Suppressor macrophage (primary cell): ENCODE measurements at regions not wholly inside any gene's neighbourhood (a gene's known extent, or its start where the extent isn't known, plus 50 kb on each side); places are given as distances from the start of the nearest gene placed in this dataset.
"Not testable (repeated sequence)": the region's sequence is repeated elsewhere in the genome, so short reads cannot be mapped to it uniquely, and the experiment has no call there.

Experiments
- DNase-seq, 4 experiments: peaks; one replicate each; pipeline ENCODE4 v3.0.0-alpha.2; 2020 to 2022

DNA sequence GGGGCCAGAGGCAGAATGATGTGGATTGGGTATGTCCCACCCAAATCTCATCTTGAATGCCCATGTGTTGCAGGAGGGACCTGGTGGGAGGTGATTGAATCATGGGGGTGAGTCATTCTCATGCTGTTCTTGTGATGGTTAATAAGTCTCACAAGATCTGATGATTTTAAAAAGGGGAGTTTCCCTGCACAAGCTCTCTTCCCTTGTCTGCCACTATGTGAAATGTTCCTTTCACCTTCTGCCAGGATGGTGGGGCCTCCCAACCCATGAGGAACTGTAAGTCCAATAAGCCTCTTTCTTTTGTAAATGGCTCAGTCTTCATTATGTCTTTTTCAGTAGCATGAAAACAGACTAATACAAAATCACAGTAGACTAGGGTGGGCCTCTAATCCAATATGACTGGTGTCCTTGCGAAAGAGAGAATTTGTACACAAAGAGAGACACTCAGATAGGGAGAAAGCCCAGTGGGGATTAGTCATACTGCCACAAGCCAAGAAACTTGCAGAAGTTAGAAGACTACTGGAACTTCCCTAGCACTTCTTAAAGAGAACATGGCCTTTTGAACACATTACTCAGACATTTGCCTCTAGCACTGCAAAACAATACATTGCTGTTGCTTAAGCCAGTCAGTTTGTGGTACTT, 68.4 kb downstream of the ANXA1 start:
- DNase-seq = peak; percentile 81 to 95 (median 89)

GRCh38 chr9:73223594-73223993, 71.9 kb downstream of the ANXA1 start:
- DNase-seq = no peak

- no peak for DNase-seq
These were observed 77.9 kb downstream of the ANXA1 start for GRCh38 chr9:73229543-73229942.

- peak; percentile 11 to 65 (median 62) for DNase-seq
These were observed 78.6 kb downstream of the ANXA1 start for GRCh38 chr9:73230251-73230650.

GRCh38 chr9:73231203-73231602, 79.5 kb downstream of the ANXA1 start:
- DNase-seq = no peak

- no peak for DNase-seq
These were observed 81.8 kb downstream of the ANXA1 start for GRCh38 chr9:73233359-73234007.

DNA sequence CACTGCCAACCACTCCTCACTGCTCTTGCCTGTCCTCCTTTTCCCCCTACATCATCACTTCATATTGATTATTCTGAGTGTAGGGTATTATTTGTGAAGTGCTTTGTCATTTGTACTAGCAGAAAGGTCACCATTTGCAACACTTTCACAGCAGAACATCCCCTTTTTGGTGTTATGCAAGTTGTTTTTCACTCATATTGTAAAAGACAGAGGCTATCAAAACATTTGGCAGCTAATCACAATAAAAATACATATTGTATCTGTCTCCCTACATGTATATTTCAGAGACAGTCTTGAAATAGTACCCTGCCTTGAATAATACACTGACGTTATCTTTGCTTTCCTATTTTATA, 82.3 kb downstream of the ANXA1 start:
- DNase-seq = peak in 3 of 4 experiments; percentile 27 to 69 (median 55)

- DNase-seq = peak in 3 of 4 experiments; percentile 11 to 77 (median 22)
These were observed 85.5 kb downstream of the ANXA1 start for GRCh38 chr9:73237140-73237539.

DNA sequence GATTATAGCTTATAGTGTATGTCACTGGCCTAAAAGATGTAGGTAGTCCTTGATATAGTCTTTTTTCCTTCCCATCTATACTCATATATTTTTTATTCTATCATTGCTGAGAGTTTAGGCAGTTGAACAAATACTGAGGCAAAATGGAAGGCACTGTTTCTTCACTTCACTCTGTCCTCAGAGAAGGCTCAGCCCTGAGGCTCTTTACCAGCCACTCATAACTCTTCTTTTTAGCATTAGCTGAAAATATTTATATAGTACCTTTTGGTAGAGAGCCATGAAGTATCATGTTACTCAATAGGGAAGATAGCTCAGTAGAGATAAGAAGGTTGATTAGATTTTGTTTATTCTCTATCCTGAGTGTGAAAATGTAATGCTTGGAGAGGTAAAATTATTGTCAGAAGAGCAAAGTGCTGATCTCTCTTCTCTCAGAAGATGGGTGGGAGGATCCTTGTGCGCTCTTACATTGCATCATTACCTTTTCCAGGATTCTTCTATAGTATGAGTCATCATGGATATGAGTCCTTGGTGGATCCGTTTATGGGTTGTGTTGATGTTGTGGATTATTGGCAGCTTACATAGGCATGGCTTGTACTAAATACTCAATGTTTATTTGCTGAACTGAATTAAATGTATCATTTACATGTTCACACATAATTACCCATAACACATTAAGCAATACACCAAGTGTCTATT, 88.1 kb downstream of the ANXA1 start:
- no peak for DNase-seq

DNA sequence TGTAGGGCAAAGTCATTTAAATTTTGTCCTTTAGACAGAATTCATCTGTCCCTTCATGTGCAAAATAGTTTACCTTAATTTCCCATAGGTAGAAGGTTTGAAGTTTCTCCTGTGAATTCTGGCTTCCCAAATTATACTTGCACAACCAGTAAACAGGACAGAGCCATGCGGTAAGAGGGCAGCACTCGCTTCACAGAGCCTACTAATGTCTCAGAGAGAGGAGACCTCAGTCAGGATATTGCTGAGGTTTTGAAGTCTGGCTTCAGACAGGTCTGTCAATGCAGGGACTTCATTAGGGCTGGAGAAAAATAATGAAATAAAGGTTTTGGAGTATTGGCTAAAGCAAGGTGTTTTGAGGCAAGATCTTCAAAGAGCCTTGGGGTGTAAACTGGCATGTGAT, 91.4 kb downstream of the ANXA1 start:
- DNase-seq = no peak

DNA sequence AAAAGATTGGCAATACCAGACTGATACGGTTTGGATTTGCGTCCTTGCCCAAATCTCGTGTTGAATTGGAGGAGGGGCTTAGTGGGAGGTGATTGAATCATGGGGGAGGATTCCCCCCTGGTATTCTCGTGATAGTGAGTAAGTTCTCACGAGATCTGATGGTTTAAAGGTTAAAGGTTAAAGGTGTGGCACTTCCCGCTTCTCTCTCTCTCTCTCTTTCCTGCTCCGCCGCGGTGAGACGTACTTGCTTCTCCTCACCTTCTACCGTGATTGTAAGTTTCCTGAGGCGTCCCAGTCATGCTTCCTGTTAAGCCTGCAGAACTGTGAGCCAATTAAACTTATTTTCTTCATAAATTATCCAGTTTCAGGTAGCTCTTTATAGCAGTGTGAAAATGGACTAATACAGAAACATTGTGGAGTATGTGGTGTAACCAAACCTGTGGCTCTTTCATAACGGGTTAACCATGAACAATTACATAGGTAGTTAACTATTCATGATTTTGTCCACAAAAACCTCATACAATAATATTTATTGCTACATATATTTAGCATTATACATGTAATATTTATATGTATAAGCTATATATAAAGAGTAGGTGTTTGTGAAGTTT, 107.5 kb downstream of the ANXA1 start:
- no peak for DNase-seq

- DNase-seq = peak in 1 of 4 experiments; percentile 9
These were observed 108.8 kb downstream of the ANXA1 start for GRCh38 chr9:73260506-73260905.

DNA sequence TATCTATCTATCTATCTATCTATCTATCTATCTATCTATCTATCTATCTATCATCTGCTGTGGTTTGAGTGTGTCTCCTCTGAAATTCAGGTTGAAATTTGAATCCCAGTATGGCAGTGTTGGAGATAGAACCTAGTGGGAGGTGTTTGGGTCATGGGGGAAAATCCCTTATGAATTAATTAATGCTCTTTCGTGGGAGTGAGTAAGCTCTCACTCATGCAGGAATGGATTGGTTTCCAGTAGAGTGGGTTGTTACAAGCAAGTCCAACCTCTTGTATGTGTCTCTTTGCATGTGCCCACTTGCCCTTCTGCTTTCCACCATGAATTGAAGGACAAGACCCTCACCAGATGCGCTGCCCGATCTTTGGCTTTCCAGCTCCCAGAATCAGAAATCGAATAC, 113.0 kb downstream of the ANXA1 start:
- peak in 1 of 4 experiments; percentile 16 for DNase-seq

- DNase-seq = no peak
These were observed 114.2 kb downstream of the ANXA1 start for GRCh38 chr9:73265876-73266275.

DNA sequence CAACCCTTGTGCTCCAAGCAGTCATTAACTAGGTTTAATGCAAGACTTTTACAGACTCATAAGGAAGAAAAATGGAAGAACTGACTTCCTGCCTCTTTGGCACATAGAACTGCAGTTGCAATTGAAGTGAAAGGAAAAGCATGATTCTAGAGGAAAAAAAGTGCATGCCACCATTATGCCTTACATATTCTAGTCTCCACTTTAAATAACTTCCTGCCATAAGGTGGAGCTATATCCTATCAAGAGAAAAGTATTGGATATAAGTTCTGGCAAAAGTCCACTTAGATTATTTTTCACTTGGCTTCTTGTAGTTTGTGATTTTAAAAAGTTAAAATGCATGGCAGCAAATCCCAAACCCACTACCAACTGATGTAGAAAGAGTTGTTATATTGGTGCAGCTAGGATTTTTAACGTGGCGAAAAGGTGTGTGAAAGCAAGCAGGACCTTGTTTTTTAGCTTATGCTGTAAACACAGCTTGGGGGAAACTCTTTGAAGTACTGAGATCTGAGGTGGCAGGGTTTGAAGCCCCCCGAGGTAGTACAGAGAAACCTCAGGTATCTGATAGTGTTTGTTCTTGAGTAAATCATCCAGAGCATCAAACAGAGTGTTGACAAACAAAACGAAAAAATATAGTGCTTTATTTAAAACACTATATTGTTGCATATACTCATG, 117.9 kb downstream of the ANXA1 start:
- DNase-seq = peak in 2 of 4 experiments; percentile 10 to 52

DNA sequence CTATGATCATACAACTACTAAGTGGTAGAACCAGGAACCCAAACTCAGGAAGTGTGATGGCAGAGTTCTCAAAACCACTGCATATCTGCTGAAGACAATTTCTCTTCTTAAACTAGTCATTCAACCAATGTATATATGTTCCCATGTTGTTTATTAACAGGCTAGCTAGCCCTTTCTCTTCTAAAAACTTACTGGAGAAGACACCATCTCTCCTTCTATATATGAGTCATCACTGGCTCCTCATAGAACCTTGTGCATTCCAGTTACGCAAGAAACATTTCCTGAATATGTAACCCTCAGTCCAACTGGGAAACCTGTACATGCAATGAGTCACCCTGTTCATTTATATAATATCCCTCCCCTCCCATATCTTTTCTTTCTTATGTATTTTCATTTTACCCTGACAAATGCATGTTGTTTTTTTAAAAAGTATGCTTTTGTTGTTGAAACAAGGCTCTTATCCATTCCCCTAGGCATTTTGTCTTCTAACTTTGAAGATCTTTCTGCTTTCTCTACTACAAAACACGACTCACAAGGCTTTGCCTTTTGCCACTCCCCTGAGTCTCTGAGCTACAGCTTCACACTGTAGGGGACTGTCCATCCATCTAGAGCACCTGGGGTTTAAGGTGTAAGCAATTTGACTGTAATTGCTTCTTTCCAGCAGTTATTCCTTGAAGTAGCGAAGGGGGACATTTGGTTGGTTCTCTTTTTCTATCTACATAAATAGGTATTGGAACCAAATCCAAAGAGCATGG, 119.5 kb downstream of the ANXA1 start:
- peak; percentile 28 to 80 (median 58) for DNase-seq

GRCh38 chr9:73280113-73280512, 128.4 kb downstream of the ANXA1 start:
- DNase-seq = no peak

DNA sequence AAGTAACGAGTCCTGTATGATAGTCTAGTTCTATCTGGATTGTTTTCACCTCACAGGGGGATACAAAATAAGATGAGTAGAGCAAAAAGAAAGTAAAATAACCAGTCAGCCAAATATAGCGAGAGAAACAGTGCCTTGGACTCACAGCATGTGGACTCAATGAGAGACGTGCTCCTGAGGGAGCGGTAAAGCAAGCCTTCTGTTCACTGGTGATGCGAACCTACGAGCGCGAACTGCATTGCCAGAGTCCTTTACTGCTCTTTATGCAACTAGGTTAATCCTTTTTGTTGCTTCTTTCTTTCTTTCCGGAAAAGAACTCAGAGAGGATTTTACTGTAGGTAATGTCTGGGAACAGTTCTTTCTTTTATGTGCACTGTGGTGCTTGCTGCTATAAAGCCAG, 132.7 kb downstream of the ANXA1 start:
- DNase-seq = no peak

- DNase-seq = peak in 2 of 4 experiments; percentile 36 to 72
These were observed 142.7 kb downstream of the ANXA1 start for GRCh38 chr9:73294336-73294735.

GRCh38 chr9:73325983-73326382, 174.3 kb downstream of the ANXA1 start:
- DNase-seq = no peak

- no peak for DNase-seq
These were observed 175.5 kb downstream of the ANXA1 start for GRCh38 chr9:73327149-73327548.

DNA sequence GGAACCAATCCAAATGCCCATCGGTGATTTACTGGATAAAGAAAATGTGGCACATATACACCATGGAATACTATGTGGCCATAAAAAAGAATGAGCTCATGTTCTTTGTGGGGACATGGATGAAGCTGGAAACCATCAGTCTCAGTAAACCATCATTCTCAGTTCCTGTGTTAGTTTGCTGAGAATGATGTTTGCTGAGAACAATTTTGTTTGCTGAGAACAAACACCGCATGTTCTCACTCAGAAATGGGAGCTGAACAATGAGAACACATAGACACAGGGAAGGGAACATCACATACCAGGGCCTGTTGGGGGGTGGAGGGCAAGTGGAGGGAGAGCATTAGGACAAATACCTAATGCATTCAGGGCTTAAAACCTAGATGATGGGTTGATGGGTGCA, 185.5 kb downstream of the ANXA1 start:
- DNase-seq = not testable (repeated sequence)
